Keratinocyte (primary cell): ENCODE measurements at regions not wholly inside any gene's neighbourhood (a gene's known extent, or its start where the extent isn't known, plus 50 kb on each side); places are given as distances from the start of the nearest gene placed in this dataset.

Experiments
- DNase-seq: peaks from one replicate; pipeline ENCODE4 v3.0.0-alpha.2; 2011; ENCODE audit warnings: low read depth, missing footprints, low spot score
- FAIRE-seq: peaks from 2 replicates; lab custom pipeline; 2011; peaks lifted over from hg19 to GRCh38; lab: Jason Lieb, UNC
- H2AFZ ChIP-seq: 2 replicates; pipeline ENCODE4 v1.6.0; 2012; ENCODE audit warnings: low read length, control low read depth, inconsistent platforms; ENCODE audit not compliant: control insufficient read depth
- H3K27ac ChIP-seq: 2 replicates; pipeline ENCODE4 v1.5.1; 2011; ENCODE audit warnings: low read length; ENCODE audit not compliant: control insufficient read depth, insufficient read depth
- H3K27me3 ChIP-seq: 3 replicates; pipeline ENCODE4 v1.6.0; 2011; ENCODE audit warnings: low read length; ENCODE audit not compliant: control insufficient read depth, insufficient read depth; ENCODE audit errors: extremely low read depth
- H3K36me3 ChIP-seq, 2 experiments: 2 replicates in 1 of 2; 3 replicates in 1 of 2; pipeline ENCODE4 v1.5.1; 2011; ENCODE audit warnings: low read length in 2 of 2, mild to moderate bottlenecking in 1 of 2; ENCODE audit not compliant: control insufficient read depth in 2 of 2, insufficient read depth in 2 of 2; ENCODE audit errors: extremely low read depth in 1 of 2
- H3K4me1 ChIP-seq: 3 replicates; pipeline ENCODE4 v1.5.1; 2011; ENCODE audit warnings: low read length; ENCODE audit not compliant: control insufficient read depth, insufficient read depth; ENCODE audit errors: extremely low read depth
- H3K4me2 ChIP-seq: 3 replicates; pipeline ENCODE4 v1.6.0; 2011; ENCODE audit warnings: low read depth, low read length; ENCODE audit not compliant: control insufficient read depth, insufficient read depth; ENCODE audit errors: extremely low read depth
- H3K4me3 ChIP-seq, 3 experiments: fragments of 200-600 bp in 1 of 3; sonication (generic) in 1 of 3; 2 replicates in 2 of 3; 3 replicates in 1 of 3; pipeline ENCODE4 v1.5.1; 2011 to 2016; ENCODE audit warnings: low read length in 3 of 3, mild to moderate bottlenecking in 3 of 3, control low read depth in 2 of 3, inconsistent platforms in 1 of 3, low read depth in 1 of 3, mixed read lengths in 1 of 3, mixed run types in 1 of 3, moderate library complexity in 1 of 3; ENCODE audit not compliant: control insufficient read depth in 2 of 3, insufficient read depth in 2 of 3; ENCODE audit errors: extremely low read depth in 1 of 3
- H3K79me2 ChIP-seq: 2 replicates; pipeline ENCODE4 v1.6.0; 2012; ENCODE audit warnings: low read length; ENCODE audit not compliant: control insufficient read depth, insufficient read depth
- H3K9ac ChIP-seq: 3 replicates; pipeline ENCODE4 v1.6.0; 2011; ENCODE audit warnings: low read length; ENCODE audit not compliant: control insufficient read depth, insufficient read depth; ENCODE audit errors: extremely low read depth
- H3K9me1 ChIP-seq: 3 replicates; pipeline ENCODE4 v1.6.0; 2011; ENCODE audit warnings: low read length; ENCODE audit not compliant: control insufficient read depth, insufficient read depth; ENCODE audit errors: extremely low read depth
- H3K9me3 ChIP-seq: 2 replicates; pipeline ENCODE4 v1.5.1; 2012; ENCODE audit warnings: low read depth, low read length; ENCODE audit not compliant: control insufficient read depth
- H4K20me1 ChIP-seq: 3 replicates; pipeline ENCODE4 v1.6.0; 2011; ENCODE audit warnings: low read length; ENCODE audit not compliant: control insufficient read depth, insufficient read depth; ENCODE audit errors: extremely low read depth
- CTCF ChIP-seq, 3 experiments: IDR thresholded peaks in 1 of 3; conservative IDR thresholded peaks in 1 of 3; optimal IDR thresholded peaks in 1 of 3; 2 replicates in 2 of 3; 3 replicates in 1 of 3; pipeline versions ENCODE3 to v1.5.1; 2011; ENCODE audit warnings: low read length in 3 of 3, mild to moderate bottlenecking in 3 of 3, moderate library complexity in 2 of 3, control low read depth in 1 of 3, inconsistent platforms in 1 of 3; ENCODE audit not compliant: insufficient read depth in 2 of 3; ENCODE audit errors: extremely low read depth in 1 of 3
- EZH2 ChIP-seq: IDR thresholded peaks from one replicate; pipeline ENCODE4 v1.6.1; 2012; ENCODE audit warnings: inconsistent platforms, mild to moderate bottlenecking, low read length, moderate library complexity
- dilution Hi-C: fragments of 300-500 bp; cut with MboI; formaldehyde crosslinking; loops from one replicate; pipeline ENCODE4 v1.7.0; 2020; ENCODE audit warnings: low sequenced_read_pairs; ENCODE audit not compliant: extremely low pct_ligation_motif_present

- dilution Hi-C loops = no loop called here
- no peaks in the 10 kb centered on the region for H3K9me3 ChIP-seq
- TF ChIP-seq CTCF (optimal IDR thresholded peaks at IDR 0.05 in 1 of 3, IDR thresholded peaks at IDR 0.05 in 1 of 3, conservative IDR thresholded peaks at IDR 0.05 in 1 of 3; ENCODE audit: extremely low read depth in 1 of 3, insufficient read depth in 2 of 3, low read length in 3 of 3) (no peak), EZH2 (no peak)
- H3K79me2 ChIP-seq = no peaks in the 10 kb centered on the region
- H3K27ac ChIP-seq = no peak overlapping the region
- no peak overlapping the region for H3K4me3 ChIP-seq
- DNase-seq = no peak
- no peaks in the 10 kb centered on the region for H3K27me3 ChIP-seq
- H3K4me2 ChIP-seq = no peak overlapping the region
- no peaks in the 10 kb centered on the region for H4K20me1 ChIP-seq
- FAIRE-seq = no peak
- H3K36me3 ChIP-seq = no peaks in the 10 kb centered on the region
- no peaks in the 10 kb centered on the region for H3K9me1 ChIP-seq
- no peak overlapping the region for H2AFZ ChIP-seq
- H3K4me1 ChIP-seq = no peaks in the 10 kb centered on the region
- H3K9ac ChIP-seq = no peak overlapping the region
These were observed 270.9 kb upstream of the CCDC54 start for GRCh38 chr3:107106316-107106715.

GRCh38 chr3:107106907-107107306 lies 270.3 kb upstream of the CCDC54 start:
- no peak overlapping the region for H2AFZ ChIP-seq
- no peak for TF ChIP-seq EZH2
- no peak for TF ChIP-seq CTCF (optimal IDR thresholded peaks at IDR 0.05 in 1 of 3, IDR thresholded peaks at IDR 0.05 in 1 of 3, conservative IDR thresholded peaks at IDR 0.05 in 1 of 3; ENCODE audit: extremely low read depth in 1 of 3, insufficient read depth in 2 of 3, low read length in 3 of 3)
- no peak overlapping the region for H3K4me3 ChIP-seq
- no peaks in the 10 kb centered on the region for H3K36me3 ChIP-seq
- no peak for FAIRE-seq
- H3K9ac ChIP-seq = no peak overlapping the region
- dilution Hi-C loops = no loop called here
- H3K27ac ChIP-seq = no peak overlapping the region
- no peaks in the 10 kb centered on the region for H3K27me3 ChIP-seq
- H3K9me1 ChIP-seq = no peaks in the 10 kb centered on the region
- no peak for DNase-seq
- H3K4me2 ChIP-seq = no peak overlapping the region
- no peaks in the 10 kb centered on the region for H4K20me1 ChIP-seq
- no peaks in the 10 kb centered on the region for H3K4me1 ChIP-seq
- H3K9me3 ChIP-seq = no peaks in the 10 kb centered on the region
- H3K79me2 ChIP-seq = no peaks in the 10 kb centered on the region
